Islet precursor cell (in vitro differentiated cells): ENCODE measurements at regions not wholly inside any gene's neighbourhood (a gene's known extent, or its start where the extent isn't known, plus 50 kb on each side); places are given as distances from the start of the nearest gene placed in this dataset.

Source experiments
- DNase-seq: peaks from one replicate; pipeline ENCODE4 v3.0.0-alpha.2; 2018

- DNase-seq, result peak; percentile 88
These were observed 302.7 kb downstream of the DUSP10 start for GRCh38 chr1:221439008-221439746.

GRCh38 chr1:221439747-221440501 lies 302.0 kb downstream of the DUSP10 start:
- DNase-seq, result no peak

- DNase-seq, result no peak
These were observed 301.2 kb downstream of the DUSP10 start for GRCh38 chr1:221440658-221441057.

- DNase-seq, result no peak
These were observed 299.8 kb downstream of the DUSP10 start for GRCh38 chr1:221442056-221442455.

- no peak for DNase-seq
These were observed 297.5 kb downstream of the DUSP10 start for GRCh38 chr1:221444346-221444745.

- DNase-seq, result no peak
These were observed 293.2 kb downstream of the DUSP10 start for GRCh38 chr1:221448585-221449175.

GRCh38 chr1:221449194-221449593 lies 292.7 kb downstream of the DUSP10 start:
- no peak for DNase-seq

GRCh38 chr1:221449801-221450470 lies 292.0 kb downstream of the DUSP10 start:
- no peak for DNase-seq

GRCh38 chr1:221451741-221452140 lies 290.1 kb downstream of the DUSP10 start:
- no peak for DNase-seq

GRCh38 chr1:221454096-221454495 lies 287.8 kb downstream of the DUSP10 start:
- DNase-seq, result no peak

- DNase-seq, result no peak
These were observed 285.0 kb downstream of the DUSP10 start for GRCh38 chr1:221456918-221457317.

- DNase-seq, result no peak
These were observed 284.0 kb downstream of the DUSP10 start for GRCh38 chr1:221457685-221458446.

- DNase-seq, result no peak
These were observed 283.3 kb downstream of the DUSP10 start for GRCh38 chr1:221458447-221459156.

- no peak for DNase-seq
These were observed 282.3 kb downstream of the DUSP10 start for GRCh38 chr1:221459558-221459957.

- no peak for DNase-seq
These were observed 279.5 kb downstream of the DUSP10 start for GRCh38 chr1:221462345-221462744.

GRCh38 chr1:221468546-221468945 lies 273.3 kb downstream of the DUSP10 start:
- DNase-seq, result no peak

- no peak for DNase-seq
These were observed 272.4 kb downstream of the DUSP10 start for GRCh38 chr1:221469476-221469875.

GRCh38 chr1:221470000-221470698 lies 271.7 kb downstream of the DUSP10 start:
- no peak for DNase-seq

- DNase-seq, result no peak
These were observed 268.5 kb downstream of the DUSP10 start for GRCh38 chr1:221473411-221473810.

- no peak for DNase-seq
These were observed 264.6 kb downstream of the DUSP10 start for GRCh38 chr1:221477252-221477651.
